ENCODE measurements at regions not wholly inside any gene's neighbourhood (a gene's known extent, or its start where the extent isn't known, plus 50 kb on each side); places are given as distances from the start of the nearest gene placed in this dataset.

- DNase-seq (ENCODE audit: low spot score in 2 of 2) = no peak
- Histone ChIP-seq H3K4me3 (no peak overlapping the region), H3K4me1 (no peaks in the 10 kb centered on the region), H3K9me3 (no peaks in the 10 kb centered on the region), H3K36me3 (no peaks in the 10 kb centered on the region), H3K27me3 (no peaks in the 10 kb centered on the region), H3K27ac (no peak overlapping the region)
- TF ChIP-seq, protein P1, sequence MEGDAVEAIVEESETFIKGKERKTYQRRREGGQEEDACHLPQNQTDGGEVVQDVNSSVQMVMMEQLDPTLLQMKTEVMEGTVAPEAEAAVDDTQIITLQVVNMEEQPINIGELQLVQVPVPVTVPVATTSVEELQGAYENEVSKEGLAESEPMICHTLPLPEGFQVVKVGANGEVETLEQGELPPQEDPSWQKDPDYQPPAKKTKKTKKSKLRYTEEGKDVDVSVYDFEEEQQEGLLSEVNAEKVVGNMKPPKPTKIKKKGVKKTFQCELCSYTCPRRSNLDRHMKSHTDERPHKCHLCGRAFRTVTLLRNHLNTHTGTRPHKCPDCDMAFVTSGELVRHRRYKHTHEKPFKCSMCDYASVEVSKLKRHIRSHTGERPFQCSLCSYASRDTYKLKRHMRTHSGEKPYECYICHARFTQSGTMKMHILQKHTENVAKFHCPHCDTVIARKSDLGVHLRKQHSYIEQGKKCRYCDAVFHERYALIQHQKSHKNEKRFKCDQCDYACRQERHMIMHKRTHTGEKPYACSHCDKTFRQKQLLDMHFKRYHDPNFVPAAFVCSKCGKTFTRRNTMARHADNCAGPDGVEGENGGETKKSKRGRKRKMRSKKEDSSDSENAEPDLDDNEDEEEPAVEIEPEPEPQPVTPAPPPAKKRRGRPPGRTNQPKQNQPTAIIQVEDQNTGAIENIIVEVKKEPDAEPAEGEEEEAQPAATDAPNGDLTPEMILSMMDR (IDR thresholded peaks at IDR 0.05) = no peak
- TF ChIP-seq POLR2AphosphoS5 (IDR thresholded peaks at IDR 0.05) (no peak), POLR2A (IDR thresholded peaks at IDR 0.05) (no peak), EP300 (IDR thresholded peaks at IDR 0.05) (no peak)
- 96% methylated on average over 17 of the region's 22 CpGs for WGBS
These were observed 176.5 kb upstream of the FAM78B start for GRCh38 chr1:166343276-166343675.

DNA sequence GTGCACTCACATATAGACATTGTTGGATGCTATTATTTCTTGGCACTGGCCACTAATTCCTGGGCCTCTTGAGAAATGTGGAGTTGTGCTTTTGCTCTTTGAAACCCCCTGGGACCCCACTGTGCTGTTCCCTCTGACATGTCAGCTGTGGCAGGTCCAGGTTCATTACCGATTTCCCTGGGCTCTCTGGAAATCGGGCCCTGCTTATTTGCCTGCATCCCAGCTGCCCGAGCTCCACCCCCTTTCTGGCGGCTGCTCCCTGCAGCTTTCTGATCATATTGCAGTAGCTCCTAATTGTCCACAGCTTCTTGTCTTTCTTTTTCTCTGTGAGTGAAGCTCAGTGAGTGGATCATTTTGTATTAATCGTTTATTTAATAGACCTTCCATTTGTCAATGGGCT, 183.7 kb upstream of the FAM78B start:
- no peaks in the 10 kb centered on the region for H3K9me3 ChIP-seq
- no peak for DNase-seq (ENCODE audit: low spot score in 2 of 2)
- WGBS = 42% methylated on average over 5 of the region's 5 CpGs
- no peak for TF ChIP-seq POLR2AphosphoS5 (IDR thresholded peaks at IDR 0.05)
- TF ChIP-seq, protein P1 (IDR thresholded peaks at IDR 0.05) = no peak
- TF ChIP-seq POLR2A (IDR thresholded peaks at IDR 0.05) = no peak
- no peak for TF ChIP-seq EP300 (IDR thresholded peaks at IDR 0.05)
- H3K36me3 ChIP-seq = no peaks in the 10 kb centered on the region
- no peaks in the 10 kb centered on the region for H3K27me3 ChIP-seq
- no peaks in the 10 kb centered on the region for H3K4me1 ChIP-seq
- H3K27ac ChIP-seq = no peak overlapping the region
- H3K4me3 ChIP-seq = no peak overlapping the region

GRCh38 chr1:166351676-166352075, 184.9 kb upstream of the FAM78B start:
- H3K4me3 ChIP-seq = no peak overlapping the region
- WGBS = 55% methylated on average over 1 of the region's 1 CpG
- no peaks in the 10 kb centered on the region for H3K4me1 ChIP-seq
- no peak overlapping the region for H3K27ac ChIP-seq
- TF ChIP-seq, protein P1 (IDR thresholded peaks at IDR 0.05) = no peak
- TF ChIP-seq POLR2AphosphoS5 (IDR thresholded peaks at IDR 0.05) (no peak), POLR2A (IDR thresholded peaks at IDR 0.05) (no peak), EP300 (IDR thresholded peaks at IDR 0.05) (no peak)
- DNase-seq (ENCODE audit: low spot score in 2 of 2) = no peak
- no peaks in the 10 kb centered on the region for H3K36me3 ChIP-seq
- H3K27me3 ChIP-seq = no peaks in the 10 kb centered on the region
- H3K9me3 ChIP-seq = no peaks in the 10 kb centered on the region

DNA sequence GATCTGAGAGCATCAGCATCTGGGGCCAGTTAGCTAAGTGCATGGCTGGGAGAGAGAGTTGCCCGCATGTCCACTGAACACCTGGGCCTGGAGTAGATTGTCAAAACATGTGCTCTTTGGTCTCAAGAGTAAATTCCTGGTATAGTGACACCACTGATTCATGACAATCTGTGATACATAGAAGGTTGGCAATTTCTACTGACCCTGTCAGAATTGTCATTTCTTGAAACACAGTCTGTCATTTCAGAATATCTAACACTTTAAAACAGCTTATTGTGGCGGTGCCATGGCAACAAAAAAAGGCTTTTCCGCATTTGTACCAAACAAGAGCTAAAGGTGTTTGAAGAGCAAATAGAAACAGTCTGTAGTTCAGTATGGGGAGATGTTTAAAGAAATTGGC, 186.4 kb upstream of the FAM78B start:
- no peaks in the 10 kb centered on the region for H3K36me3 ChIP-seq
- no peak for DNase-seq (ENCODE audit: low spot score in 2 of 2)
- H3K4me3 ChIP-seq = no peak overlapping the region
- TF ChIP-seq, protein P1 (IDR thresholded peaks at IDR 0.05) = no peak
- TF ChIP-seq POLR2AphosphoS5 (IDR thresholded peaks at IDR 0.05) (no peak), EP300 (IDR thresholded peaks at IDR 0.05) (no peak), POLR2A (IDR thresholded peaks at IDR 0.05) (no peak)
- no peaks in the 10 kb centered on the region for H3K4me1 ChIP-seq
- H3K27ac ChIP-seq = no peak overlapping the region
- no peaks in the 10 kb centered on the region for H3K9me3 ChIP-seq
- WGBS = 85% methylated on average over 3 of the region's 3 CpGs
- no peaks in the 10 kb centered on the region for H3K27me3 ChIP-seq

GRCh38 chr1:166354406-166354805, 187.6 kb upstream of the FAM78B start:
- WGBS = 45% methylated on average over 4 of the region's 4 CpGs
- DNase-seq (ENCODE audit: low spot score in 2 of 2) = no peak
- H3K36me3 ChIP-seq = no peaks in the 10 kb centered on the region
- TF ChIP-seq POLR2AphosphoS5 (IDR thresholded peaks at IDR 0.05) = no peak
- TF ChIP-seq, protein P1 (IDR thresholded peaks at IDR 0.05) = no peak
- TF ChIP-seq POLR2A (IDR thresholded peaks at IDR 0.05) = no peak
- TF ChIP-seq EP300 (IDR thresholded peaks at IDR 0.05) = no peak
- no peak overlapping the region for H3K4me3 ChIP-seq
- no peaks in the 10 kb centered on the region for H3K27me3 ChIP-seq
- no peaks in the 10 kb centered on the region for H3K9me3 ChIP-seq
- H3K4me1 ChIP-seq = no peaks in the 10 kb centered on the region
- no peak overlapping the region for H3K27ac ChIP-seq
